ENCODE measurements at regions not wholly inside any gene's neighbourhood (a gene's known extent, or its start where the extent isn't known, plus 50 kb on each side); places are given as distances from the start of the nearest gene placed in this dataset.

DNA sequence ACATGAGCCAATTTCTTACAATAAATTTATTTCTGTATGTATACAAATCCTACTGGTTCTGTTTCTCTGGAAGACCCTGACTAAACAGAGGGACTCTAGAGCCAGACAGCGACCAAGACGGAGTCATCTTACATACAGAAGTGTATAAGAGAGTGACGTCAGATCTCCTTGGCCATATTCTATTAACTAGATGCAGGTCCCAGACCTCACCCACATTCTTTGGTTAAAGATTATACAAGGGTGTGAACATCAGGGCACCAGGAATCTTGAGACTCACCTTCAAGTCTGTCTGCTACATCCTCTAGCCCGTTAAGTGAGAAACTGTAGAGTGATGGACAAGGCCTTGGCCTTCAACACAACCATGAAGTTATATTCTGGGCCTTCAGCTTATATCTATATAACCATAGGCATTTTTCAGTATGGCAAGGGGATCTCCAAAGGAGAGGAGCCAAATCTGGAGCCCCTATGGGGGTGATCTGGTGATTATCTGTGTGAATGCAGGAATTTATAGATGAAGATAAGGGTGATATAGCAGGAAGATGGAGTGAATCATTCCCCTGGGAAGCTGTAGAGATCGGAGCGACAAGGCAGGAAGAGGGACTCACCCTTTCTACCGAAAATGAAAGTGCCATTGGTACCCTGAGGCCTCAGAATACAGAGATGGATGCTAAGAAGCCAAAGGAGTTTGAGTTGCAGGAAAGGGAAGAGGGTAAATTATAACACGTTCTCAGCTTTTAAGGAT, 83.9 kb downstream of the ADAMTS1 start:
- H3K36me3 ChIP-seq (ENCODE audit: control insufficient read depth, insufficient read depth, low read length), result no peaks in the 10 kb centered on the region
- H3K9ac ChIP-seq (ENCODE audit: low read depth, low read length), result no peak overlapping the region
- H3K27me3 ChIP-seq (ENCODE audit: control insufficient read depth, insufficient read depth, low read length), result no peaks in the 10 kb centered on the region
- no peak overlapping the region for H3K27ac ChIP-seq (ENCODE audit: low read depth, low read length)
- H3K4me1 ChIP-seq (ENCODE audit: control insufficient read depth, insufficient read depth, low read length), result no peaks in the 10 kb centered on the region
- no peaks in the 10 kb centered on the region for H3K9me3 ChIP-seq (ENCODE audit: control insufficient read depth, insufficient read depth, low read length)
- H3K4me3 ChIP-seq (ENCODE audit: low read depth, low read length), result no peak overlapping the region

- Histone ChIP-seq H3K36me3 (ENCODE audit: control insufficient read depth, insufficient read depth, low read length) (no peaks in the 10 kb centered on the region), H3K9ac (ENCODE audit: low read depth, low read length) (no peak overlapping the region), H3K9me3 (ENCODE audit: control insufficient read depth, insufficient read depth, low read length) (no peaks in the 10 kb centered on the region), H3K27ac (ENCODE audit: low read depth, low read length) (no peak overlapping the region), H3K27me3 (ENCODE audit: control insufficient read depth, insufficient read depth, low read length) (no peaks in the 10 kb centered on the region), H3K4me1 (ENCODE audit: control insufficient read depth, insufficient read depth, low read length) (no peaks in the 10 kb centered on the region), H3K4me3 (ENCODE audit: low read depth, low read length) (no peak overlapping the region)
Observed at GRCh38 chr21:26759731-26760130, 85.5 kb downstream of the ADAMTS1 start.

GRCh38 chr21:26758083-26758880, 86.9 kb downstream of the ADAMTS1 start:
- Histone ChIP-seq H3K9me3 (ENCODE audit: control insufficient read depth, insufficient read depth, low read length) (no peaks in the 10 kb centered on the region), H3K4me3 (ENCODE audit: low read depth, low read length) (no peak overlapping the region), H3K36me3 (ENCODE audit: control insufficient read depth, insufficient read depth, low read length) (no peaks in the 10 kb centered on the region), H3K4me1 (ENCODE audit: control insufficient read depth, insufficient read depth, low read length) (no peaks in the 10 kb centered on the region), H3K27ac (ENCODE audit: low read depth, low read length) (no peak overlapping the region), H3K27me3 (ENCODE audit: control insufficient read depth, insufficient read depth, low read length) (no peaks in the 10 kb centered on the region), H3K9ac (ENCODE audit: low read depth, low read length) (no peak overlapping the region)

GRCh38 chr21:26756491-26757159, 88.6 kb downstream of the ADAMTS1 start:
- Histone ChIP-seq H3K9ac (ENCODE audit: low read depth, low read length) (no peak overlapping the region), H3K27me3 (ENCODE audit: control insufficient read depth, insufficient read depth, low read length) (no peaks in the 10 kb centered on the region), H3K4me3 (ENCODE audit: low read depth, low read length) (no peak overlapping the region), H3K36me3 (ENCODE audit: control insufficient read depth, insufficient read depth, low read length) (no peaks in the 10 kb centered on the region), H3K4me1 (ENCODE audit: control insufficient read depth, insufficient read depth, low read length) (no peaks in the 10 kb centered on the region), H3K9me3 (ENCODE audit: control insufficient read depth, insufficient read depth, low read length) (no peaks in the 10 kb centered on the region), H3K27ac (ENCODE audit: low read depth, low read length) (no peak overlapping the region)

- no peak overlapping the region for H3K4me3 ChIP-seq (ENCODE audit: low read depth, low read length)
- no peaks in the 10 kb centered on the region for H3K4me1 ChIP-seq (ENCODE audit: control insufficient read depth, insufficient read depth, low read length)
- H3K9ac ChIP-seq (ENCODE audit: low read depth, low read length), result no peak overlapping the region
- H3K9me3 ChIP-seq (ENCODE audit: control insufficient read depth, insufficient read depth, low read length), result no peaks in the 10 kb centered on the region
- H3K27me3 ChIP-seq (ENCODE audit: control insufficient read depth, insufficient read depth, low read length), result no peaks in the 10 kb centered on the region
- H3K36me3 ChIP-seq (ENCODE audit: control insufficient read depth, insufficient read depth, low read length), result no peaks in the 10 kb centered on the region
- no peak overlapping the region for H3K27ac ChIP-seq (ENCODE audit: low read depth, low read length)
Observed at GRCh38 chr21:26754853-26755252, 90.4 kb downstream of the ADAMTS1 start.

GRCh38 chr21:26753822-26754221, 91.4 kb downstream of the ADAMTS1 start:
- H3K9me3 ChIP-seq (ENCODE audit: control insufficient read depth, insufficient read depth, low read length), result no peaks in the 10 kb centered on the region
- no peaks in the 10 kb centered on the region for H3K27me3 ChIP-seq (ENCODE audit: control insufficient read depth, insufficient read depth, low read length)
- no peak overlapping the region for H3K4me3 ChIP-seq (ENCODE audit: low read depth, low read length)
- H3K27ac ChIP-seq (ENCODE audit: low read depth, low read length), result no peak overlapping the region
- H3K4me1 ChIP-seq (ENCODE audit: control insufficient read depth, insufficient read depth, low read length), result no peaks in the 10 kb centered on the region
- H3K36me3 ChIP-seq (ENCODE audit: control insufficient read depth, insufficient read depth, low read length), result no peaks in the 10 kb centered on the region
- H3K9ac ChIP-seq (ENCODE audit: low read depth, low read length), result no peak overlapping the region

- Histone ChIP-seq H3K9ac (ENCODE audit: low read depth, low read length) (no peak overlapping the region), H3K36me3 (ENCODE audit: control insufficient read depth, insufficient read depth, low read length) (no peaks in the 10 kb centered on the region), H3K4me1 (ENCODE audit: control insufficient read depth, insufficient read depth, low read length) (no peaks in the 10 kb centered on the region), H3K27me3 (ENCODE audit: control insufficient read depth, insufficient read depth, low read length) (no peaks in the 10 kb centered on the region), H3K9me3 (ENCODE audit: control insufficient read depth, insufficient read depth, low read length) (no peaks in the 10 kb centered on the region), H3K4me3 (ENCODE audit: low read depth, low read length) (no peak overlapping the region), H3K27ac (ENCODE audit: low read depth, low read length) (no peak overlapping the region)
Observed at GRCh38 chr21:26752849-26753248, 92.4 kb downstream of the ADAMTS1 start.

- Histone ChIP-seq H3K27ac (ENCODE audit: low read depth, low read length) (no peak overlapping the region), H3K9me3 (ENCODE audit: control insufficient read depth, insufficient read depth, low read length) (no peaks in the 10 kb centered on the region), H3K27me3 (ENCODE audit: control insufficient read depth, insufficient read depth, low read length) (no peaks in the 10 kb centered on the region), H3K4me3 (ENCODE audit: low read depth, low read length) (no peak overlapping the region), H3K4me1 (ENCODE audit: control insufficient read depth, insufficient read depth, low read length) (no peaks in the 10 kb centered on the region), H3K36me3 (ENCODE audit: control insufficient read depth, insufficient read depth, low read length) (no peaks in the 10 kb centered on the region), H3K9ac (ENCODE audit: low read depth, low read length) (no peak overlapping the region)
Observed at GRCh38 chr21:26751305-26751704, 93.9 kb downstream of the ADAMTS1 start.

GRCh38 chr21:26748066-26748465, 97.1 kb downstream of the ADAMTS1 start:
- Histone ChIP-seq H3K36me3 (ENCODE audit: control insufficient read depth, insufficient read depth, low read length) (no peaks in the 10 kb centered on the region), H3K27ac (ENCODE audit: low read depth, low read length) (no peak overlapping the region), H3K4me3 (ENCODE audit: low read depth, low read length) (no peak overlapping the region), H3K27me3 (ENCODE audit: control insufficient read depth, insufficient read depth, low read length) (no peaks in the 10 kb centered on the region), H3K9me3 (ENCODE audit: control insufficient read depth, insufficient read depth, low read length) (no peaks in the 10 kb centered on the region), H3K4me1 (ENCODE audit: control insufficient read depth, insufficient read depth, low read length) (no peaks in the 10 kb centered on the region), H3K9ac (ENCODE audit: low read depth, low read length) (no peak overlapping the region)

DNA sequence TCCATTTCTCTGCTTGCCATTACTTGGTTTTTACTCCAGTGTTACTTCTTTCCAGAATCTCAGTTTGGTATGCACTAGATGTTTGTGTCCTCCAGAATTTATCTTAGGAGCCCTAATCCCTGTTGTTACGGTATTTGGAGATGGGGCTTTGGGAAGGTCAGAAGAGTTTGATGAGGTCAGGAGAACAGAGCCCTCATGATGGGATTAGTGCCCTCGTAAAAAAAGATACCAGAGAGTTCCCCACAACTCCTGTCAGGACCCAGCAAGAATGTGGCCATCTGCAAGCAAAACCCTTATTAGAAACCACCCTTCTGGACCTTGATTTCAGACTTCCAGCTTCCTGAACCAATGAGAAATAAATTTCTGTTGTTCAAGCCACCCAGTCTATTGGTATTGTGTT, 98.0 kb downstream of the ADAMTS1 start:
- Histone ChIP-seq H3K9ac (ENCODE audit: low read depth, low read length) (no peak overlapping the region), H3K27me3 (ENCODE audit: control insufficient read depth, insufficient read depth, low read length) (no peaks in the 10 kb centered on the region), H3K36me3 (ENCODE audit: control insufficient read depth, insufficient read depth, low read length) (no peaks in the 10 kb centered on the region), H3K4me1 (ENCODE audit: control insufficient read depth, insufficient read depth, low read length) (no peaks in the 10 kb centered on the region), H3K9me3 (ENCODE audit: control insufficient read depth, insufficient read depth, low read length) (no peaks in the 10 kb centered on the region), H3K27ac (ENCODE audit: low read depth, low read length) (no peak overlapping the region), H3K4me3 (ENCODE audit: low read depth, low read length) (no peak overlapping the region)

DNA sequence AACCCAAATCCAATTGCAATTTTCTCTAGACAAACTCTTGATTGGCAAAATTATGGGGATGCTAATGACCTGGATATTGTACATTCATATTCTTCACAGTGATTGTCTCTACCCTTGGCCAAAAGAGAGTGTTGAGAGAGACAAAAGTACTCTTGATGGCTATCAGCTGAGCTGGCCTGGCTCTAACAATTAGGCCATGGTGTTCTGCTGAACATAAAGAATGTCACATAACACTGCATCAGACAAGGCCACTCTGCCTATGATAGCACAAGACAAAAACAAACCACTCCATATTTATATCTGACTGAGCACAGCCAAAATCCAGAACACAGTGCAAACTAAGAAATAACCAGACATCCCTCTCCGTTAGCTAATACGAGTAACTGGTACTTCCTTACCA, 101.7 kb downstream of the ADAMTS1 start:
- no peaks in the 10 kb centered on the region for H3K9me3 ChIP-seq (ENCODE audit: control insufficient read depth, insufficient read depth, low read length)
- H3K4me3 ChIP-seq (ENCODE audit: low read depth, low read length), result no peak overlapping the region
- H3K27ac ChIP-seq (ENCODE audit: low read depth, low read length), result no peak overlapping the region
- no peaks in the 10 kb centered on the region for H3K4me1 ChIP-seq (ENCODE audit: control insufficient read depth, insufficient read depth, low read length)
- no peak overlapping the region for H3K9ac ChIP-seq (ENCODE audit: low read depth, low read length)
- H3K36me3 ChIP-seq (ENCODE audit: control insufficient read depth, insufficient read depth, low read length), result no peaks in the 10 kb centered on the region
- no peaks in the 10 kb centered on the region for H3K27me3 ChIP-seq (ENCODE audit: control insufficient read depth, insufficient read depth, low read length)
